Midbrain (tissue), 1 donor: ENCODE measurements at regions not wholly inside any gene's neighbourhood (a gene's known extent, or its start where the extent isn't known, plus 50 kb on each side); places are given as distances from the start of the nearest gene placed in this dataset.

Experiments
- DNase-seq: peaks from one replicate; lab custom pipeline; 2025; lab: John Stamatoyannopoulos, UW

DNA sequence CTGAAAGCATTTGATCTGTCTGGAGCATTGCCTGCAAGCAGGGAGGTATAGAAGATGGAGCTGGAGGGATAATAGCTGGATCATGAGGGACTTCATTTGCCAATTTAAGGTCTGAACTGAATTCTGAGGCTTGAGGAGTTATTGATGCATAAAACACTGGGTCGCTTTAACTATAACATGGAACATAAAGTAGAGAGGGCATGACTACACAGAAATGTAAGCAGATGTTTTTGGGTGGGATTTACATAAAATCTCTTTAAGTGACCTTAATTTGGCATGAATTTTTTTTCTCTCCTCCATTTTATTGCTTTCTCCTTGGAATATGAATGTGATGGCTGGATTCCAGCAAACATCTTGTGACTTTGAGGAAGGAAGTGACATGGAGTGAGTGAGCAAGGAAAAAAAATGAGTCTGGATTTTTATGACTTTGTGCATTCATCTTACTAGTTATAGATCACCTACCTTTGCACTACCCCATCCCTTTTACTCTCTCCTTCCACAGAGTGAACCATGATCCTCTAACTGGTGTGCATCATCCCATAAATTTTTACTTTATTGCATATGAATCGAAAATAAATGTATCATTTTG, 356.0 kb downstream of the DUSP6 start:
- no peak for DNase-seq

DNA sequence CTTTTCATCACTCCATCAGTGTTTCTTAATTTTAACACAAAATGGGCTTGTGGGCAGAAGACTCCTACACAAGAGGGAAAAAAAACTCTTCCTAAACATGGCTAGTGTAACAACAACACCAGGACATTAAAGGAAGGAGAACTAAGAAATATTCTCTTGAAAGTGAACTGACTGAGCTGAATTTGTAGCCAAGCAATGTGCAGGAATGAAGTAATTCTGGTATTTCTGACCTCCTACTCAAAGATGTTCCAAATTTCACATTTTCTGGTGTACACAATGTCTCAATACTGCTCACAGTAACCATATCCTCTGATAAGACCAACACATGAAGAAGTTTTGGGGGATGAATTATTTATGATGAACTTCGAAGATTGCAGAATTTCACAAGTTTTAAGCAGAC, 357.3 kb downstream of the DUSP6 start:
- no peak for DNase-seq

DNA sequence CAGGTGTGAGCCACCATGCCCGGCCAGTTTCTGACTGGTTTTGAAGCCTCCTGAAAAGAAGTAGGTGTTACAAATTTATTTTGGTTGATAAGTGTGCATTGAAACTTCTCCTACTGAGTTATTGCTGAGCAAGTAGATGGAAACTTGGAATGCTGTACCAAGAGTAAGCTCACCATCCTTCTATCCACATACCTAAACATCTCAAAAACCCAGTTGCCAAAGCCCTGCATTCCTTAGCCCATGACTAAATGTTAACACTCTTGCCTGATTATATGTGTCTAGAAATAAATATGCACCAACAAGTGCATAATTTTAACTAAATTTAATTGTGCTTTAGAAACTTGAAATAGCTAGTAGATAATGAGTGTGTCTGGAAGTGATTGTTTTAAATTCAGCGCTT, 357.8 kb downstream of the DUSP6 start:
- DNase-seq, result no peak

DNA sequence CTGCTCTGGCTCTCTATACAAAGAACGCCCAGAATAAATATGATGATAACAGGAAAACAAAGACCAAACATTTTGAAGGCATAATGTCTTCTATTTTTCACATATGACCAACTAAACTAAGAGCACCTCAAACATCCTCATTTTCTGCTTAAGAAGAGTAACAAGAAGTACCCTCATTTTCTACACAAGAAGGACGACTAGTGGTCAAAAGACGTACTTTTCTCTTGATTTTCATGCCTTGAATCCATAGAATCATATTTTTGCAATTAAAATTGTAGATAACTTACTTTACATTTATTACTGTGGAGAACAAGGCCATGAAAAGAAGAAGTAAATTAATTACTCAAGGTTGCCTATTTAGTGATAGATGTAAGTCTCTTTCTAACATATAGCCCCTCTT, 358.6 kb downstream of the DUSP6 start:
- peak; percentile 55 for DNase-seq

DNA sequence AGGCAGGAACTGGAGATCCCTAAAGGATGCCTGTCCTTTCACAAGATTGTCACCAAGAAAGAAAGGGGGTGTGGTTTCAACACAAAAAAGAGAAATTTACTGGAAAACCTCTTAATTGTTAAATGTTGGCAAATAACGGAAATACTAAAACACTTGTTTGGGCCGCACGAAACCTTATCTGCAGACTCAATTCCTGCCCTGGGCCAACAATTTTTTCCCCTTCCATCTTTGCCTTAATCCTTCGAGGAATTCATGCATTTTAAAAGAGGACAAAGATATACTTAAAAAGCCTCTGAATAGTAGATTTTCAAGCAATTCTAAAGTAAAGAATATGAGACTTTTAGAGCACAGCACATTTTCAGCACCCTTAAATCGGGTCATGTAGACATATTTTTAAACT, 366.2 kb downstream of the DUSP6 start:
- no peak for DNase-seq

DNA sequence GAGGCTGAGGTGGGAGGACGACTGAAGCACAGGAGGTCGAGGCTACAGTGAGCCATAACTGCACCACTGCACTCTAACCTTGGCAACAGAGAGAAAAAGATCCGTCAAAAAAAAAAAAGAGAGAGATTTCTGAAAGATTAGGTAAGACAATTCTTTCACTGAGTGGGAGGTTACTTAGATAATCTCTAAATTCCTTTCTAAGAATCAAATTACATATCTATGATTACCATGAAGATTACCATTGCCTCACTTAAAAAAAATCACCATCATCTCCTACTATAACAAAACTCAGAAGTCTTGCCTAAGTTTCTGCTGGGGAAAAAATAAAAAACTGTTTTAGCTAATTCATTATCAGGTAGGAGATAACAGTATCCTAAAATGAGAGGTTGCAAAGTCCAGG, 366.7 kb downstream of the DUSP6 start:
- DNase-seq, result no peak

DNA sequence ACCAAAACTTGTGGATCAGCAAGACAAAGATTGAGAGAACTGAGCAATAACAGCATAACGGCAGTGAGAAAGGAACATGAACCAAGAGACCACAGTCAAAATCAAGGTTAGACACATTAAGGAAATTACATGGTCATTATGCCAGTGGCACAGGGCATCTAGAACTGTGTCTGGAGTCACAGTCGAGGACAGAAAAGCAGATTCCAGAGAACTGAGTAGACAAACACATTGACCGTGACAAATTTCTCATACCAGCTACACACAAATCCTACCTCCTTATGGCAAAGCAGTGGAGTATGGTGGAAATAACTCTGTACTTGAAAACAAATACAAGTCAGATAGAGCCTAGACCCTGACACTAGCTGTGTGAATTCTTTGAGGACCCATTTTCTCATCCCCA, 367.3 kb downstream of the DUSP6 start:
- no peak for DNase-seq

DNA sequence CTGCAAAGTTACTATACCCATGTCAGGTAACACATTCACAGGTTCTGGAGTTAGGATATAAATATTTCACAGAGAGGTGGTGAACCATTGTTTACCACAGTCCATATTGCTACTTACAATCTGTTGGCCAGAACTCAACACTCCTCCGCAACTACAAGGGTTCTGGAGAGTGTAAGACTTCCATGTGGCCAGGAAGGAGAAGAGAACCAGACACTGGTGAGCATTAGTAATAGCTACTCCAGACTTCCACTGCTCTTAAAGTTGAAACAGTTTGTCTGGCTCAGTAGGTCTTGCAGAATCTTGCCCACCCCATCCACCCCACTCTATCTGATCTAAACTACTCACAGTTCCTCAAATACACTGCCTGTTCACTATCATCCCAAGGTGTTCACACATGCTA, 369.6 kb downstream of the DUSP6 start:
- DNase-seq, result no peak

DNA sequence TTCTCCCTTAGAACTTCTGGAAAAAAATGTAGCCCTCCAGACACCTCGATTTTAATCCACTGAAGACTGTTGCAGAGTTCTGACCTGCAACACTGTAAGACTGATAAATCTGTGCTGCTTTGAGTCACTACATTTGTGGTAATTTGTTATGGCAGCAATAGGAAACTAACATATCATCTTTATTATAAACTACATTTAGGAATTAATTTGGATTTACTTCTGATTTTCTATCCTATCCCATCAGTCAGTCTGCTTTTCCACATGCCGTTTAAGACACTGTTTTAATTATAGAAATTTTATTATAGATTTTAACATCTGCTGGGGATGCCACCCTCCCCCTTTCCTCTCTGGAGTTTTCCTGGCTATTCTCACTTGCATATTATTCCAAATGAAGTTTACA, 375.2 kb downstream of the DUSP6 start:
- no peak for DNase-seq

DNA sequence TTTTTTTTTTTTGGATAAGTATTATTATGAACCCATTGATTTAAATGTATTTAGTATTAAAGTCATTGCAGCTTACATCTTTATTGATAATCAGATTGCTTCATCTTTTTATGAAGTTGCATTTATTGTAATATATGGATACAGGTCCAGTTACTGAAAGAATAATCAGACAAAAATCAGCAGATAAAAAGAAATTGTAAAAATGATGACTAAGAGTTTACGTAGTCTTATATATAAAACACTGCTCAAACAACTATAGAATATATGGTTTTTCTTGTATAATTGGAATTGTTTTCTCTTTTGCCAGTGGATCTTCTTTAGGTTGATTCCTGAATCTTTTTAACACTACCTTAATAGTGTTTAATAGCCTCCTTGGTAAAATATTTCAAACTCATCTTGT, 378.3 kb downstream of the DUSP6 start:
- DNase-seq, result no peak

DNA sequence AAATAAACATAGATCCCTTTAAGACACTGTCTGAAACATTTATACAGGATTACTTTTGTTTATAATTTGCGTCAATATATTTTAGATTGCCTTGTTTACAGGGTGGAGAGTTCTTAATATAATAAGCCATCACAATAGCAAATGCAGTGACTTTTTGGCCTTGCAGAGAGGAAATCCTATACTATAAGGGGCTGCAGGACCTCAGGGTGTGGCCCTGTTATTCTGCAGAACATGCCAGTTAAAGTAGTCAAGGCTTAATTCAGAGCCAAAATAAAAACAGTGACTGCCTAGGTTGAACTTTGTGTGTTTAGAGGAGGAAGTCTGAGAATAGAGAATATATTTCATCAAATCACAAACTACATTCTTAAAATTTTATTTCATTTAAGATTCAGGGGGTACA, 381.6 kb downstream of the DUSP6 start:
- DNase-seq, result no peak

DNA sequence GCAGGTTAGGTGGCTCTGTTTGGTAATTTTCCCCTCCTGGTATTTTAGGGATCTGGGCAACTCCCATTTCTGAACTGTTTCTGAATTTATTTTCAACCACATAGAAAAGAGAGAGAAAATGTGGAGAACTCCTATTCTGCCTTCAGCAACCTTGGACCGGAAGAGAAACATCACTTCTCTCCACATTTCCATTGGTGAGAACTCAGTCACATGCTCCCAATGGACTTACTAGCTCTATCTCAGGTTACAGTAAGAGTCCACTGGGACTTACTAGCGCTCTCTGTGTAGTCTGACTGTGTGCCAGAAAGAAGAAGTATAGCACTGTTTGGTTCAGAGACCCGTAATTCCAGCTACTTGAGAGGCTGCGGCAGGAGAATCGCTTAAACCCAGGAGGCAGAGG, 383.2 kb downstream of the DUSP6 start:
- DNase-seq, result no peak

DNA sequence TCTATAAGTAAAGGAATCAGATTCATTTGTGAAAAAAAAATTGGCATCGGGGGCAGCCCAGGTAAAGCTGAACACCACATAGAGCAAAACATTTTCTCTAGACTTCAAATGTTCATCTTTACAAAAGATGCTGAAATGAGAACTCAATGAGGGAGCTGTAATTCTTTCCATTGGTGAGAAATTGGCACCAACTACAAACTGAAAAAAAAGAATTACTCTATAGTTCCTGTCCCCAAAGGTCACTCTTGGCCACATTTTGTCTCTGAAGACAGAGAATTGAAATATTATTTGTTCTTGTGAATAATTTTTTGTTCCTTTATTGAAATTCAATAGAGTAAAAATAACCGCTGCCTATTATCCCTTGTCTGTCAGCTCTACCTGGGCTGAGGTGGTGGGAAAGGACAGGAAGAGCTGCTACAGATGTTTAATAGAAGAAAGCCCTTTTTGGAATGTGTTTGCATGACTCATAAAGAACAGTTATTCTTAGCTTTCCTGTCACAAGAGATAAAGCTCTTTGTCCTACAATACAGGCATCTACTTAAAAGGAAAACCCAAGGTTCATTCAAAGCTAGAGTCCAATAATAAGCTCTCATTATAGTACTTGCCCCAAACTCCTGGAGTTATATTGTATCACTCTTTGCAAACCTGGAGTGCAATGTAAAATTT, 380.1 kb upstream of the KITLG start:
- no peak for DNase-seq

DNA sequence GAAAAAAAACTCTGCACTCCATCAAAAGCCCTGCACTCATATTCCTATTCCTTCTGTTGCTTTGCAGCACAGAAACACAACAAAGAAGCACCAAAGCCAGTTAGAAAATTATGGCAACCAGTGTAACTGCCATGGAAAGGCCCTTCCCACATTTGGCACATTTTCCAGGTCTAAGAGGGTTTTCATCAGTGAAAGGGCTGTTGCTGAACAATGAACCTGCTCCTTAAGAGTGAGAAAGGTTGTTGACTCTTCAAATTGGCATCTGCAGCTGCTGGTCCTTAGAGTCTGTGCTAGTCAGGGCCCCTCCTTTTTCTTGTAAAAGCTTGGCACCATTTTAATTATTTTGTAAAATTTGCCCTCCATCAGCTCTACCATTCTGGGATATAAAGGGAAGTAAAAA, 378.7 kb upstream of the KITLG start:
- no peak for DNase-seq

DNA sequence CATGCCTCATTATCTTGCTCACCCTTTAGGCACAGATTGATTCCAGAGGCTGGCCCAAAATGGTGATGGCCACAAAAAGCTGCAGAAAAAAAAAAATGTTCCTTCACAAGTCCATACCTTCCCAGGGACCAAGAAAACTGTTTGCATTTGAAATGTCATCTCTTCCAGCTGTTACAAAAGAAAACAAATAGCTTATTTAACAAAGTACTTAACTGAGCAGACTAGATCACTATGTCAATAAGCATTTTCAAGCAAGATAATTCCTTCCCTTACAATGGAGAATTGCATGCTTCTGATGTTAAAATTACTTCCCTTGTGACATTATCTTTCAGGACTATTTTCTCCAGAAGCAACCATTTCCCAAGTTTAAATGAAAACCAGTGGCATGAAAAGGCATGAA, 377.9 kb upstream of the KITLG start:
- DNase-seq, result no peak

DNA sequence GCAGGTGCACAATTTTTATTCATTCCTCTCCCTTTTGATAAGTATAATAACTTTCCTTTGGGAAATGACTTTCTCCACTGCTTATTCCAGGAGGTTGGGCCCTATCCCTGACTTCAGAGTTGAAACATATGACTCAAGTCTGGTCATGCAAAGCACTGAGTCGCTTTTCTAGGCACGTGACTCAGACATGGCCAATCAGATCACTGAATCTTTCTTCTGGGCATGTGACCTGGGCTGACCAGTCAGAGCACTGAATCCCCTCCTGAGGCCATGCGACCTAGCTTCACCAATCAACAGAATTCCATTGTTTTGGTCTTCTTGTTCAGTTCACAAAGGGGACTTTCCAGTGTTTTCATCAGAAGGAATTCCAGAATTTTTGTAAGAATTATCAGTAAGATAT, 377.1 kb upstream of the KITLG start:
- DNase-seq, result no peak

DNA sequence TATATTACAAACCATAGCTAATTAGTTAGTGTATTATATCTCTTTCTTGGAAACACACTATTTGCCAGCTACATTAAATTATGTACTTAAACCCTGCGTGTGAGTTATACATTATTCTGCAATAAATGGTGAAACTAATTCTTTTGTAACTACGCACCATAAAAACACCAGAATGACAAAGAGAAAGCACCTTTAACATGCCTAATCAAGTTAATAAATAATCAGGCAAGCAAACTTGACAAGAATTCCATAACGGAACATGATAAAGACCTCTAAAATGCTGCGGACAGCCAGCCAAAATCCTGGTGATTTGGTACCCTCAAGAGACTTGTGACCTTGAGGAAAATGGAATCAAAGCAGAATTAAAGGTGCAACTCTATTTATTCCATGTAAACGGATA, 375.3 kb upstream of the KITLG start:
- no peak for DNase-seq

DNA sequence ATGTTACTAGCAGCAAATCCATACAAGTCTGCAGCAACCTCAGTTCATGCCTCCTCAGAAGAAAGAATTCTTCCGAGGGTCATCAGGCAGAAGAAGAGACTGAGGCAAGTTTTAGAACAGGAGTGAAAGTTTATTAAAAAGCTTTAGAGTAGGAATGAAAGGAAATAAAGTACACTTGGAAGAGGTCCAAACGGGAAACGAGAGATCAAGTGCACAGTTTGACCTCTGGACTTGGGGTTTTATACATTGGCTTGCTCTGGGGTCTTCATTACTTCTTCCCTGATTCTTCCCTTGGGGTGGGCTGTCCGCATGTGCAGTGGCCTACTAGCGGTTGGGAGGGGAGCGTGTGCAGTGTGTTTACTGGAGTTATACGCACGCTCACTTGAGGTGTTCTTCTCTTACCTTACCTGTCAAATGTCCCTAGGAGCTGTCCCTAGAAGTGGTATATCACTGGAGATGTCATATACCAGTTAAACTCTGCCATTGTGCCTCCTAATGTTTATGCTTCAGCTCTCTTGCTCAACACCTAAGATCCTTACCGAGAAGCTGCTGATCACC, 372.8 kb upstream of the KITLG start:
- DNase-seq, result no peak

DNA sequence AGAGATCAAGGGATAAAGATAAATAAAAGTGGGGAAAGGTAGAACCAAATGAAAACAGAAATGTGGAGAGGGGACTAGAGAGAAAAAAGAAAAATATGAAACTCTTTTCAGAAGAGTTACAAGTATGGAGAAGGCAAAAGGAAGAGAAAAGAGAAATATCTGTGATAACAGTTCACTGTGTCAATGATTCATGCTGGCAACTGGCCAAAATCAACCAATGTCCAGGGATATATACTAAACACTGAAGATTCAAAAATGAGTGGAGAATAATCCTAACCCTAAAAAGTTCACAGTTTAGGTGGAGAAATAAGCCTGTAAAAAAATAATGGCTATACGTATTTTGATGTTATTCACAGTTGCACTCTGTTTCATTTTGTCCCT, 372.3 kb upstream of the KITLG start:
- no peak for DNase-seq

DNA sequence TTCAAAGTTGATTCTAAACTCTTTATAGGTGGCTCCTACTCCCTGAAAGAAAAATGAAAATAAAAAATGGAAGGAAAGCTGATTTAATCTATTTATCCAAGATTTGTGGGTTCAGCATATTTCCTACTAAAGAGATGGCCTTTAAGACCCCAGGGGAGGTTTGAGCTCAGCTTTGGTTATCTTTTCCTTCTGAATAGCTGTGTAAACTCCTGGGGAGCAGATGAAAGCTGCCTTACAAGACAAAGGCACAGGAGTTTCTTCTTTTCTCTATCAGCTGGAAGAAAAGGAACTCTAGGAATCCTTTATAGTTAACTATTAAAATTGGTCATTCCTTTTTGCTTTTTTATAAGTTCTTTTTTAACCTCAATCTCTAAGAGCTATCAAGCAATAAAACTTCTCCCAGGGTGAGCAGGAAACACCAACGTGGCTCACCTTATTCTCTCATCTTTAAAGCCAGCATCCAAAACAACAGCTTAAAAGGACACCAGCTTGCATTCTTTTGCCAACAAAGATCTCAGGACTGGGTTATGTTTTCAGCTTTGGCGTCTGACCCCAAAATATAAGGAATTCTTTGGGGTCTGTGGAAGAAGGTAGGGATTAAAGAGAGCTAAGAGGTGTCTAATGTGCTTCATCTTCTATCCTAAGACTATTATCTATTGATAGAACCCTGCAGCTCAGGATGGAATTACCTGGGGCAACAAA, 371.7 kb upstream of the KITLG start:
- DNase-seq, result no peak

DNA sequence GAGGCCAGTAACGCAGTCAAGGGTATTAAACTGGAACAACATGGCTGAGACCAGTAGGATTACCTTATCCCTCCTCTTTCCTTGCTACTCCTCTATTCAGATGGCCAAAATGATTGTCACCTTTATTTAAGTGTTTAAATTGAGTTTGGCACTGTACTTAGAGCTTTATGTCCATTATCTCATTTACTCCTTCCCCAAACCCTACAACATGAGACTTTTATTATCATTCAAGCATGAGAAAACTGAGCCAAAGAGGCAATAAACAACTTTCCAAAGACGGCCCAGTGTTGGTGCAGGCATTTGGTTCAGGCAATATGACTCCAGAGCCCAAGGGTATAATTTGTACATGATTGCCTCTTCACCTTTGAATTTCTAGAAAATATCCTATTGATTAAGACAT, 370.9 kb upstream of the KITLG start:
- no peak for DNase-seq

DNA sequence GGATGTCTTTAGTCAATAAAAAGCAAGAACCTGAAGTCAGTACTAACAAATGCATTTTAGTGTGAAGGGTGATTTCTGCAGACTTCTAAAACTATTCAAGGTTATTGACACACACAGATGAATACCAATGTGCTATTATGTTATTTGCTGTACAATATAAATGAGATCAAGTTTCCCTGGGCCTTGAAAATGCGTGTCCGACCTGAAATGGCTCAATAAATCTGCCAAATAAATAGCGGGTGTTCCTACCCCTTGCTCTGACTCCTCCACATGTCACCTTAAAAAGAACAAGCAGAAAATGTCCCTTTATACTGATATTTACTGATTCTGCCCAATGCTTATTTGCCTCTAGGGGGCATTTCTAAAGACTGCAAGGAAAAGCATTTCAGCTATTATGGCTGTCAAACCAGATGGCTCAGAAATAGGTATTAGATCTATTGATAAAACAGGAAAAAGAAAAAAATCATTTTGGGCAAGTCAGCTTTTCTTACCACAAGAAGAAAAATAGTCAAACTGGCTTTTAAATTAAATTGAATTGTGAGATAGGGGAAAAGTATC, 367.3 kb upstream of the KITLG start:
- no peak for DNase-seq

DNA sequence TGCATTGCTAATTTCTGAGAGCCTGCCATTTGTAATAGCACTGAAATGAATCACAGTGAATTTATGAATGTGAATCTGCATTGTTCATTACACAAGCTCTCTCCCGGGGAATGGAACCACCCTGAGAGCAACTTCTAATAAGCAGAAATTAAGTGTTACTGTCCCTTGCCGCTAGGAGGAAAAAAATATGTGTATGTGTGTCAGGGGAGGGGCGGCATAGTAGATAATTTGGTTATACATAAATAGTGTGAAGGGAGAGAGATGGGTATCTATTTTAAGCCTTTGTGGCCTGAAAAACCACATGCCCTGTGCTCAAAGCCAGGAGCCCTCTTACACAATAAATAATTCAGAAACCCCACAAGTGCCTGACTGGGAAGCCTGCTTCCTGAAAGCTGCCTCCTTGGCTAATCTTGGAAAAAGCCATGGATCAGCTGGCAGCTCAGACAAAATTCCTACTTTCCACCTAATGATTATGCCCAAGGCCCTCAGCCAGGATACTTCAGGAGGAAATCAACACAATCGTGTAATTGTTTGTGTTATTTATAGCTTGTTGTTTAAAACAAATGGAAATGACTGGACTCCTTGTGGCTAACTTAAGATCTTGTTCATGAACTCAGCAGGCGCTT, 366.2 kb upstream of the KITLG start:
- DNase-seq, result no peak
